HG03159 (cell line): ENCODE measurements at regions not wholly inside any gene's neighbourhood (a gene's known extent, or its start where the extent isn't known, plus 50 kb on each side); places are given as distances from the start of the nearest gene placed in this dataset.

Source experiments
- ATAC-seq: cut with Tn5 transposase; IDR thresholded peaks from one replicate; pipeline ENCODE4 v1.9.1; 2021; ENCODE audit warnings: mild to moderate bottlenecking, moderate library complexity; ENCODE audit not compliant: unreplicated experiment

DNA sequence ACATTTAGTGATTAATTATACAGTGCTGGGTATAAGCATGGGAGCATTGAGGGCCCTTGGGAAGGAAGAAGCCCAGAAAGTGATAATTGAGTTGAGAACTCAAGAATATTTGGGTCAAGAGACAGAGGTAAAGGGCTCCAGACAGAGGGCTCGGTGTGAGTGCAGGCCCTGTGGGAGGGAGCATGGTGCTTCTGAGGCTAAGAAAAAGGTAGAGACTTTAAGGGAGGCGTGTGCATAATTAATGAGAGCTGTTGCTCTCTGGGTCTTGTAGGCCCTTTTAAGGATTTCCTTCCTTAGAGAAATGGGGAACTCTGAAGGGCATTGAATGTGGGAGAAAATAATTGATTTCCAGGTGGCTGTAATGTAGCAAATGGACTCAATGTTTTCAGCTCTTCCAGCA, 735.0 kb upstream of the POU3F3 start:
- ATAC-seq = no peak

DNA sequence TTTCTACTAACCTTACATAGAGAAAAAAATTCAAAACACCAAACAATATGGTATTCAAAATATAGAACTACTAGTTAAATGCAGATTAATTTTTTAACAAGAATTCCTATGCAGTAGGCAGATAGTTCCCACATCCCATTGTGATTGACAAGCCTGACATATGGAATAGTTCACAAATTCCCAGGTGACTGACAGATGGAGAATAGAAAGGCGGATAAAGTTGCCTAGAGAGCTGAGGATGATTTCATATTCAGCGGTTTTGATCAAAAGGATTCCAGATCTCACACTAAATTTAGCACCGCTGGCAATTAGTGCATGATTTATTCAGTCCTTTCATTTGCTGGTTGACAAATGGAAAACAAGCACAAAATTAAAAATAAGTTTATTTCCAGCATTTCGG, 733.7 kb upstream of the POU3F3 start:
- no peak for ATAC-seq

DNA sequence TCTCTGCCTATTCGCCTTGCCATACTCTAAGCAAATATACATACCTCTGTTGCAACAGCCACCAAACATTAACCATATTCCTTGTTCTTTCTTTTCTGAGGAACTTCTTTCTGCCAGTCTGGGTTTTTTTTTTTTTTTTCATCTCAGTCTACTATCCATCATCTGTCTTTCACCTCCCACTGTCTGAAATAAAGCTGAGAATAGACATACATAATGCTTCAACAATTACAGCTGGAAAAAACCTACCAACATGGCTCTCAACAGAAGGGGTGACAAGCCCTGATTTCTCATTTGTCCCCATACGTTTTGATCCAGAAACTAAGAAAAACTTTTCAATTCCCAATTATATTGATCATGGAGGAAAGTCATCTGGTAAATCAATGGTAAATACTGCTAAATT, 728.8 kb upstream of the POU3F3 start:
- ATAC-seq = no peak

DNA sequence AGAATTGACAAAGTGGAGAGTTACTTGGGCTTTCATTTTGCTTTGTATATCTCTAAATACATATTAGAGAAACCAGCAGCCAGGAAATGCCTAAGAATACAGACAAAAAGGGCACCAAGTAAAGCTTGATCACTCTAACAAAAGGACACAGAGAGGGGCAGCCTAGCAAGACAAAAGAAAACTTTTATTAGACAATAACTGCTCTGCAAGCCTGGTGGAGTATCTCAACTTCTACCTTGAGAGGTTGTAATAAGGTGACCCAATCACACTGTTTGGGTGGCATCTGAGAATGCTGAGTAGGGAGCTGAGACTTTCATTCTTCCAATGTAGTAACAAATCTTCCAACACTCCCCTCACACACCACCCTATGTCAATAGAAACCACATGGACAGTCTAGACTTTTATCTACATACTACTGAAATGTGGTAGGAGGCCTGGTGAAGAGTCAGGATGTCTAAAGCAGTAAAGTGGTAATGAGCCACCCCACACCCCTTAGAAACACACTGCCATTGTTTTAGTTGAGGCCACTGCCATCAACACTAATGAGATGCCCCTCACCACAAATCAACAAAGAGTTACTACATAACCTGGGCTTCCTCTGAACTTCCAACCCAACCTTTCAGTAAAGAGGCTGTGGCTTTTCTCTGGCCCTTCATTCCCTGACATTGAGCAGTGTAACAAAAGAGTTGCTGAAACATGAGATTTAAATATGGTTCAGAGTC, 726.7 kb upstream of the POU3F3 start:
- ATAC-seq = no peak

DNA sequence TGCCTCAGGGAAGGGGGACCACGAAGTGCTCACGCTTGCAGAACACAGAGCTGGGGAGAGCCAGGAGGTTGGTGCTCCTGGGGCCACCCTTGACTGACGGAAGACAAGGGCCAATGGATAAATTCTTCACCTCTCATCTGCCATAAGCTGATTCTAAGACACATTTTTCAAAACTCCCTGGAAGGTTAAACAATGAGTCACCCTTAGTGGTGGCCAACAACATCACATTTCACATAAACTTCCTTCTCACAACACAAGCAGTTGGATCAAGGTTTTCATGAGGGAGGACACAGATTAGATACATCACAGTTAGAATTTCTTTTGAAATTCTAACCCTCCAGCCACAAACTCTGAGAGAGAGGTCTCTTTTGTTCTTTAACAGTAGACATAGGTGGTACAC, 713.6 kb upstream of the POU3F3 start:
- no peak for ATAC-seq

DNA sequence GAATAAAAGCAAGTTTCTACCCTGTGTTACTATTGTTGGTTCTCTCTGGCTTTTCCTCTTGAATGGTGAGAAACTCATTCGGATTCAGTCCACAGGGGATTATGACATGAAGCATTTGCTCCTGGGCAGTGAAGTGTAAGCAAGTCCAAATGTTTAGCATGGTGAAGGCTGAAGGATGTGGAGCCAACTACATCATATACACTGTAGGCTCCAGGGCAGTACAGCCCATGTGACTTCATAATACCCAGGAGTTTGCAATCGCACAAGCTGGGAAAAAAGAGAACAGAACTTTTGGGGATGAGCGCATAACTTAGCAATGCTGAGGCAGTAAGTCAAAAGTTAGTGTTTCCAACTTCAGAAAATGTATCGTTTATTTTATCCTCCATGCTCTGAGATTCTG, 695.7 kb upstream of the POU3F3 start:
- no peak for ATAC-seq

DNA sequence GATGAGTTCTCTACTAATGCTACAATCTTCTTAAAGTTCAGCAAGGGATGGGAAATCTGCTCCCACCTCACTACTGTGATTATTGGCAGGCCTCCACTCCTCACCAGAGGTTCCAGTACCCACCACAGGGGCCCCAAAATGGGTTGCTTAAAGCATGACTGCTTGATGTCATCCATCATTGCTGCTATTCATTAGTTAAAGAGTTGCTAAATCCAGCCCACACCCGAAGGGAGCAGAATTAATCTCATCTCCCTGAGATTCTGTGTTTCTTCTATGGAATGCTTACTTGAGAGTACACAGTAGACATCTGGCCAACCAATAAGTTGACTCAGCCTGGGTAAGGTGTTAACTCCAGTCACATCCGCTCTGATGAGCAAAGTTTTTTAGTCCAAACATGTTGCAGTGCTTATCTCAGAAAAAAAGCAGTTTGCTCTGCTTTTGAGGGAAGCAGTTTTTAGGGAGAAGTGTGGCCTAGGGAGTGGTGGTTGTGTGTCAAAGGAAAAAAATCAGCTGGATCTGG, 690.2 kb upstream of the POU3F3 start:
- no peak for ATAC-seq

DNA sequence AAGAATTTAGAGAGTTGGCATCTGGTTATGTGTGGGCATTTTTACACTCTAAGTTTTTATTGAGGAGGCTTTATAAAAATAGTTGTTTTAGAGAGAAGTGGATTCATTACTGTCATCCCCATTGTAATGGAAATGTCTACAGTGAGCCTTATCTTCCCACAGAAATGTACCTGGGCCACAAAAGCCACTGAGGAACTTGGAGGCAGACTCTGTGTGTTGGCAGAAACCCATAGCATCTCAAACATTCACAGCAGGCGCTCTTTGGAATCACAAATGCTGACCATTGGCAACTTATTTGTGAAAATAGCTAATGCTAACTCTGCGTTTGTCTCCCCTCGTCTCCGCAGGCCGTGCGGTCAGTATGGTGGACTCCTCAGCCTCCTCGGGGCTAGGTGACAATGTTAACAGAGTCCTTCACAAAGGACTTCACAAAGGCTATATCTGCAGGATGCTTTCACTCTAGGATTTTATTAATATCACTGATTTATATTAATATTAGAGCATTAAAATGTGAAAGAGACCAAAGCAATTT, 689.1 kb upstream of the POU3F3 start:
- no peak for ATAC-seq

DNA sequence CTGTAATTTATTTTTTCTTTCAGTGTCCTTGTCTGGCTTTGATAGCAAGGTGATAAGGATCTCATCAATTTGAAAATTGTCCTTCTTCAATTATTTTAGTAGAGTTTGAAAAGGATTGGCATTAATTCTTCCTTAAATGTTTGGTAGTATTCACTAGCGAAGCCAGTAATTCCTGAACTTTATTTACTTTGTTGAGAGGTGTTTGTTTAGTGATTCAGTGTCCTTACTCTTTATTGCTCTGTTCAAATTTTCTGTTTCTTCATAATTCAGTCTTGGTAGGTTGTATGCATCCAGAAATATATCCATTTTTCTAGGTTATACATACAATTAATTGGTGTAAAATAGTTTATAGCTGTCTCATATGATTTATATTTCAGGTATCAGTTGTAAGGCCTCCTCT, 676.7 kb upstream of the POU3F3 start:
- ATAC-seq = no peak

DNA sequence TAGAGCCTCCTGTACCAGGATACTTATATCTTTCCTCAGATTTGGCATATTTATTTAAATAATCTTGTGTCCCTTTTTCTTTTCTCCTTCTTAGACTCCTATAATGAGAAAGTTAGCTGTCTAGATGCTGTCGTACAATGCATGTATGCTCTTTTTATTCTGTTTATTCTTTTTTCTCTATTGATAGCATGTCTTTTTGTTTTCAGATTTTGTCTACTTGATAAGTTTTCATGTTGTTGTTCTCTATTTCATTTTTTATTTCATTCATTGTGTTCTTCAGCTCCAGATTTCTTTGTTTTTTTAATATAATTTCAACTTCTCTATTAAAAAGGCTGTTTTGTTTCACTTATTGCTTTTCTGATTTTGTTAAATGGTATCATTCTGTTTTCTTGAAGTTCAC, 674.3 kb upstream of the POU3F3 start:
- ATAC-seq = no peak

DNA sequence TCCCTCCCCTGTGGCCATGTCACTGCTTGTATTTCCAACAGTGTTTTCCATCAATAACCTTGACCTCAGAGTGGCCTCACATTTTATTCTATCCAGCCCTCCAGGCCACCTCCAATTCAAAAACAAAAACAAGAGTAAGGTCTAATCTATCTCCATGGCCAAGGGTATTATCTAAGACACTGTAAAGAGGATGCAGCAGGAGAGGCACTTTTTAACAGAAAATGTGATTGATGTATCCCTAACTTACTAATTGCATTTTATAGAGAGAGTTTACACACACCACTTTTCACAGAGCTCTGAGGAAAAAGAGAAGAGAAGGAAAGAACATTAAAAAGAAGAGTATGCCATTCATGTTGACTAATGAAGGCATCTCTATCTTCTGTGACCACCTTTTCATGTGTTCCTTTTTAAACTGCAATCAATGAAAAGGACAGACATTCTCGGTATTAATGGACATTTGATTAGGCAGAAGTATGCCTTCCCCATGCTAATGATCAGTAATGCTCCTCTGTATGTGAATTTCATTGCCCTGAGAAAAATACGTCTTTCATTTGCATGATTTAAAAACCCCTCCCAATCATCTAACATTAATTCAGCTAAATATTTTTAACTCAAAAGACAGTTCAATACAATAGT, 653.3 kb upstream of the POU3F3 start:
- ATAC-seq = no peak

DNA sequence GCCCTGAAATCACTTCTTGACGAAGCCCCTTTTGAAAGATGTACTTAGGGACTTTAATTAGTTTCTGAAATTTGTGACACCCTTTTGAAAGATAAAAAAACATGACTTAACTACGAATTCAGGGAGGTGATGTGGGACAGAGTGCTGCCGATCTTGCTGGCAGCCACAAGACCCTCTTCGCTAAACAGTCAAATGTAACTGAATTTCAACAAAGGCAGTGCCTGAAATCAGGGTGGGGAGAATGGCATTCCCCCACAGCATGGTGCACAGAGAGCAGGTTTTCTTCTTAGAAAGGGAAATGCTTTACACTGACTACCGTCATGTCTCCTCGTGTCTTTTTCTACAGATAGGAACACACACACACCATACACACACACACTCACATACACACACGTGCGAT, 640.2 kb upstream of the POU3F3 start:
- ATAC-seq = no peak

DNA sequence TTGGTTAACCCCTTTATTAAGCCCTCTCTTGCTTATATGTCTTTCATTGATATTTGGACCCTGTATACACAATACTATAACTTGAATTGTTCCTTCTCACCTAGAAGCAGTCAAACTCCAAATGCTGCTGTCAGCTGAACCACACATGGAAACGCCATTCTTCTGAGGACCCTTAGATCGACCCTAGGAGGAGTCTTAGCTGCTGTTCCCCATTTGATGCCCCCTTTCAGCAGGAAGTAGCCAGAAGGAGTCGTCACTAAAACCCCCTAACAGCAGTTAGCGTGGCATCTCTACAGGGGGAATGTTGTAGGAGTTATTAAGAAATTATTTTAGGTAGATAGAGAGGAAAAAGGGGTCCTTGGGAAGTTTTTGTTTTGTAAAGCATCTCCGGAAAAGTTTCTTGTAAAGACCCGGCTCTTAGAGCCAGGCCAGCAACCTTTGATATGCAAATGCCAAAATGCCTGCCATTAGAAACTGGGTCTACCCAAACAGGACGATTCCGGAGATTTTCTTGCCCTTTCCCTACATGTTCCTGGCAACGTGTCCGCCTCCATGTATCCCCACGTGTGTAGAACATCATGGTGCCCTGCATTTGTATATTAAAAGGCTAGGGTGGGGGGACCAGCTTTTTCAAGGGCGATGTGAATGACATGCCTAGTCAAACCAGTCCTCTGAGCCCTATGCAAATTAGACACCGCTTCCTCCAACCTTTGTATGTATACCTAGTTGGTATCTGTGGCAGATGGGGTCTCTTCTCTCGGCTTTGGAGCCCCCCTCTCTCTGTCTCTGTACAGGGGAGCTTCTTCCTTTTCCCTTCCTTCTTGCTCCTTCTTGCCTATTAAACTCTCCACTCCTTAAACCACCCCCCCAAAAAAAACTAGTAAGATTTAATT, 638.4 kb upstream of the POU3F3 start:
- ATAC-seq = no peak

DNA sequence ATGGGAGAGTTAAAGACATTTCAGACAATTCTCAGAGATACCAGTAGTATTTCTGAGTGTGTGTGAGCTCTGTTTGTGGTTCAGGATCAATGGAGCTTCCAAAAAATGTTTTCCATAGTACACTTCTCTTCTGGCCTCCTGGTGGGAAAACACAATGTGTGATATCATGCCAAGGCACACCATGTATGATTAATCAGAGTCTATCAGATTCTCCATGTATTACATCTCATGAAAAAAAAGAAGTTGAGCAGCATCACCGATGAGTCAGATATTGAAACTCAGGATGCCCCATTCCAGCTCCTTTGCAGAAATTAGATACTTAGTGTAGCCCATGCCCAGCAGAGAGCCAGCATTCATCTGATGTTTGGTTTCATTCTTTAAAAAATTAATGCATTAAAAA, 620.3 kb upstream of the POU3F3 start:
- ATAC-seq = no peak

DNA sequence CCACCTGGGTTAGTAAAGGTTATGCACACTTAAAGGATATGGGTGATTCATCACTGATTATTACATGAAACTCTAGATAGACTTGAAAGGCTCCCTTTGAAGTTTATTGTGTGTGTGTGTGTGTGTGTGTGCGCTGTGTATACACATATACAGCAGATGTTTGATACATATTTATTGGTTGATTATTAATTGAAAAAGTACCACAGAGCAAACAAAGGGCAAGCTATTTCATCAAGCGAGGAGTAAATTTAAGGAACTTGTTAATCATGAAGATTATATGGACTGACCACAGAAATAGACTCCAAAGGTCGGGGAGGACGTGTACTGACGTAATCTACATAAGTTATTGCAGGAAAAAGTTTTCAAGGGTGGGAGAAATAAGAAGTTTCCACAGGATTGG, 617.4 kb upstream of the POU3F3 start:
- ATAC-seq = no peak

DNA sequence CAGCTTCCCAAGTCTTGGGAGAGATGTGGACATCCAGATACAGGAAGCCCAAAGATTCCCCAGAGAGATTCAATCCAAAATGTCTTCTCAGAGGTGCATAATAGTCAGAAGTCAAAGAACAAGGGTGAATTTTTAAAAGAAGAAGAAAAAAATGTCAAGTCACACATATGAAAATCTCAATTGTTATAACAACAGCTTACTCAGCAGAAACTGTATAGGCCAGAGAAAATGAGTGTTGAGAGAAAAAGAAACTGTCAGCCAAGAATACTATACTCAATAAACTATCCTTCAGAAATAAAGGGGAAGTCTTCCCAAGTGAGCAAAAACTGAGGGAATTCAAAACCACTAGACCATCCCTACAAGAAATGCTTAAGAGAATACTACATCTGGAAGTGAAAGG, 612.9 kb upstream of the POU3F3 start:
- no peak for ATAC-seq

DNA sequence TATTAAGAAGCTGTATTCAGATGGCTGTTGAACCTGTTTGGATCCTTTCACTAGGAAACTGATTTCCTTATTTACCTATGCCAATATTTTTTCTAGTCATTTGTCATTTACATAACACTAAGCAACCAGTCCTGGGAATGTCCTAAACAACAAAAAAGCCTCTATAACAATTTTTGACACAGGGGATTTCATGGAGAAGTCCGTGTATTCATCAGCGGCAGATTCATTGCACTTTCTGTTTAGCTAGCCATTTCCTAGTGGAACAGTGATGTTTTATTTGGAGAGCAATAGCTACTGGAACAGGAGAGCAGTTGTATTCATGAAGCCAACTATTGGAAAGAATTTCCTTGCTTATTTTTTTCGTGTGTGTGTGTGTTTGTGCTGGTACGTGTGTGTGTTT, 604.3 kb upstream of the POU3F3 start:
- no peak for ATAC-seq

DNA sequence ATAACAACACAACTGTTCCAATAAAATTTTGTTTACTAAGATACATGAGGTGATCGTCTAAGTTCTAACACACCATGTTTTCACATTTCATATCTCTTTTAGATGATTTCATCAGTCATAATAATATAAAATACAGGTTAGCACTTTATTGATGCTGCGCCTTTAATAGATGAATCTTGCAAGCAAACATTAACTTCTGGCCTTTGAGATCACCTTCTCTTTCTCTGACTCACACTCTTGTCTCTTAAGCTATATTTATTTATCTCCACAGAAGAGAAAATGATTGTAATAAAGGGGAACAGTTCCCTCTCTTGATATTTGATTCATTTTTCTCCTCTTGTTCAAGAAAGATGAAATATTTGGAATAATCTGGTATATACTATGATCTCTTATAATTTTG, 603.3 kb upstream of the POU3F3 start:
- no peak for ATAC-seq

DNA sequence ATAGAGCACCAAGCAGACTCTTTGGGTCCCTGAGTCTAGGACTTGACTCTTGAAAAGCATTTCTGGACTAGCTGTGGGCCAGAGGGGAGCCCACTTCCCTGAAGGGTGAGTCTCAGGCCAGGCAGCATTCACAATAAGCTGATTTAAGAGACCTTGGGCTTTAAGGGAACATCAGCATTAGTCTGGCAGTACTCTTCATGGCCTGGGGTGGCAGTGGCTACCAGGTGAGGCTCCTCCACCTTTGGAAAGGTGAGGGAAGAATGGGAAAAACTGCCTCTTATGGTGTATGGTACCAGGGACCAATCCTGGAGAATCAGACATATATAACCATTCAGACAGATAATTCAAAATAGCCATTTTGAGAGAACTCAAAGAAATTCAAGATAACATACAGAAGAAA, 599.9 kb upstream of the POU3F3 start:
- no peak for ATAC-seq

DNA sequence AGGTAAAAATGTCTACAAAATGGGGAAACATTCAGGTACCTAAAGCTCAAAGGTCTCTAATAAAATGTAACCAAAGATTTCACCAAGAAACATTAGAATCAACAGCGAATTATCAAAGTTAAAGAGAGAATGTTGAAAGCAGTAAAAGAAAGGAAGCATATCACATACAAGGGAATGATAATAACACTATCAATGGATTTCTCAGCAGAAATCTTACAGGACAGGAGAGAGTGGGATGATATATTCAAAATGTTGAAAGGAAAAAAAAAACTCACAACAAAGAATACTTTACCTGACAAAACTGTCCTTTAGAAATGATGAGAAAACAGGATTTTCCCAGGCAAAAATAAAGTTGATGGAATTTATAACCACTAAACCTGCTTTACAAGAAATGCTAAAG, 591.2 kb upstream of the POU3F3 start:
- no peak for ATAC-seq

DNA sequence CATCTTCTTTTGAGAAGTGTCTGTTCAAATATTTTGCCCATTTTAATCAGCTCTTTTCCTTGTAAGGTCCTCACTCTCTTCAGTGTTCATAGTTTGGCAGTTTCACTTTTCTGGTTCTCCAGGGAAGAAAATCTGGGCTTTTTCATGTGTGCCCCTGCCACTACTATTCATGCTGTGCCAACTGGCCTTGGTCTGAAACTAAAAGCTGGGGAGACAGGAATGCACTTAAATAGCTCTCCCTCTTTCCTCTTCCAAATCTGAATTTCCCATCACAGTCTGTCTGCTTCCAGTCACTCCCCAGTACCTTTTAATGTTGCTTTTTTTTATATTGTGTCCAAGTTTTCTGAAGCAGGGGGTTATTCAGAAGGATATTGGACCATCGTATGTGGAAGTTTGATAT, 574.3 kb upstream of the POU3F3 start:
- ATAC-seq = no peak

DNA sequence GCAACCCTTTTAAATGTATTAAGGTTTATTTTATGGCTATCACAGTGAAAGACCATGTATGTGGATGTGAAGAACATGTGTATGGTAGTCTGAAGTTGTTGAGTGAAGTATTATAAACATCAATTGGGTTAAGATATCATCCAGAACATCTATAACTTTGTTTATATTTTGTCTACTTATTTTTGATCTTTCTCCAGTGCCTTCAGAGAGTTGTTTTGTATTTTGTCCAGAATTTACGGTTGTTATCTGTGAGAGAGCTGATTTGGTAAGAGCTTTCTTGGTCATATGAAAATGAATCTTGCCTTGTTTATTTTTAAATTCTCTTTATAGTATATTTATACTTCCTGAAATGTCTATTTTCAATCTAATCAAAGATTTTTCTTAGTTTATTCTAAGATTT, 573.7 kb upstream of the POU3F3 start:
- no peak for ATAC-seq
